ENCODE measurements at regions not wholly inside any gene's neighbourhood (a gene's known extent, or its start where the extent isn't known, plus 50 kb on each side); places are given as distances from the start of the nearest gene placed in this dataset.

- no peak for ATAC-seq (ENCODE audit: insufficient read depth, low FRiP score)
- WGBS, 2 donors = 70 to 79% methylated on average over 8 of the region's 8 CpGs
These were observed 203.0 kb downstream of the UTP18 start for GRCh38 chr17:51463353-51463752.

DNA sequence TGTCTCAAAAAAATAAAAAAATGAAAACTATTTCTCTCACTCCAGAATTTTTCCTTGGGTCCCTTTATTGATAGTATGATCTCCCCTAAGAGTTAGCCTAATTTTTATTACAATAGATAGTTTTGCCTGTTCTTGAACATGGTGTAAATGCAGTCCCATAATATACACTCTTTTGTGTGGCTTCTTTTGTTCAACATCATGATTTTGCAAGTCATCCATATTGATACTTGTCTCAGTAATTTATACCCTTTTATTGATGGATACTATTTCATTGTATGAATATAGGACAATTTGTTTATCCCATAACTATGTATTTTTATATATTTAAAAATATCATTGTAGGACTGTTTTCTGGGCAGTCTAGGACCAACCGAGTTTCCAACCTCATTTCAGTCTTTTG is 207.0 kb downstream of the UTP18 start:
- no peak for TF ChIP-seq CTCF (IDR thresholded peaks at IDR 0.05; ENCODE audit: control extremely low read depth, extremely low read depth)
- Histone ChIP-seq H3K4me1 (ENCODE audit: control insufficient read depth in 5 of 5, insufficient read depth in 5 of 5, low read length in 5 of 5) (no peaks in the 10 kb centered on the region), H3K4me3 (no peak overlapping the region), H3K27ac (ENCODE audit: low read depth in 1 of 2, low read length in 1 of 2) (no peak overlapping the region), H3K36me3 (ENCODE audit: control insufficient read depth in 4 of 4, insufficient read depth in 4 of 4, low read length in 4 of 4) (no peaks in the 10 kb centered on the region), H3K9me3 (ENCODE audit: control insufficient read depth in 4 of 4, insufficient read depth in 3 of 4, low read length in 3 of 4) (no peaks in the 10 kb centered on the region), H3K9ac (ENCODE audit: insufficient read depth in 1 of 2, low read length in 2 of 2) (no peak overlapping the region), H3K27me3 (ENCODE audit: control insufficient read depth in 3 of 3, insufficient read depth in 3 of 3, low read length in 2 of 3) (no peaks in the 10 kb centered on the region)
- DNase-seq = no peak
- ATAC-seq (ENCODE audit: insufficient read depth, low FRiP score) = no peak
- WGBS, 2 donors = 70 to 79% methylated on average over 1 of the region's 1 CpG

More at GRCh38 chr17:51463353-51463752, 203.0 kb downstream of the UTP18 start:
- Histone ChIP-seq H3K36me3 (ENCODE audit: control insufficient read depth in 4 of 4, insufficient read depth in 4 of 4, low read length in 4 of 4) (no peaks in the 10 kb centered on the region), H3K27ac (ENCODE audit: low read depth in 1 of 2, low read length in 1 of 2) (no peak overlapping the region), H3K27me3 (ENCODE audit: control insufficient read depth in 3 of 3, insufficient read depth in 3 of 3, low read length in 2 of 3) (no peaks in the 10 kb centered on the region), H3K9me3 (ENCODE audit: control insufficient read depth in 4 of 4, insufficient read depth in 3 of 4, low read length in 3 of 4) (no peaks in the 10 kb centered on the region), H3K4me1 (ENCODE audit: control insufficient read depth in 5 of 5, insufficient read depth in 5 of 5, low read length in 5 of 5) (no peaks in the 10 kb centered on the region), H3K9ac (ENCODE audit: insufficient read depth in 1 of 2, low read length in 2 of 2) (no peak overlapping the region), H3K4me3 (no peak overlapping the region)
- no peak for TF ChIP-seq CTCF (IDR thresholded peaks at IDR 0.05; ENCODE audit: control extremely low read depth, extremely low read depth)
- DNase-seq = peak in 1 of 3 donors; percentile 9

GRCh38 chr17:51472670-51473205 is 212.4 kb downstream of the UTP18 start:
- H3K27me3 ChIP-seq (ENCODE audit: control insufficient read depth in 3 of 3, insufficient read depth in 3 of 3, low read length in 2 of 3) = peaks cover 0 to 3% (median 0%) of the 10 kb centered on the region in 3 donors
- no peak for DNase-seq
- no peaks in the 10 kb centered on the region for H3K36me3 ChIP-seq (ENCODE audit: control insufficient read depth in 4 of 4, insufficient read depth in 4 of 4, low read length in 4 of 4)
- no peaks in the 10 kb centered on the region for H3K4me1 ChIP-seq (ENCODE audit: control insufficient read depth in 5 of 5, insufficient read depth in 5 of 5, low read length in 5 of 5)
- no peak overlapping the region for H3K4me3 ChIP-seq
- 48 to 59% methylated on average over 2 of the region's 2 CpGs for WGBS, 2 donors
- H3K9me3 ChIP-seq (ENCODE audit: control insufficient read depth in 4 of 4, insufficient read depth in 3 of 4, low read length in 3 of 4) = no peaks in the 10 kb centered on the region
- no peak overlapping the region for H3K27ac ChIP-seq (ENCODE audit: low read depth in 1 of 2, low read length in 1 of 2)
- no peak overlapping the region for H3K9ac ChIP-seq (ENCODE audit: insufficient read depth in 1 of 2, low read length in 2 of 2)
- ATAC-seq (ENCODE audit: insufficient read depth, low FRiP score) = no peak
- no peak for TF ChIP-seq CTCF (IDR thresholded peaks at IDR 0.05; ENCODE audit: control extremely low read depth, extremely low read depth)

DNA sequence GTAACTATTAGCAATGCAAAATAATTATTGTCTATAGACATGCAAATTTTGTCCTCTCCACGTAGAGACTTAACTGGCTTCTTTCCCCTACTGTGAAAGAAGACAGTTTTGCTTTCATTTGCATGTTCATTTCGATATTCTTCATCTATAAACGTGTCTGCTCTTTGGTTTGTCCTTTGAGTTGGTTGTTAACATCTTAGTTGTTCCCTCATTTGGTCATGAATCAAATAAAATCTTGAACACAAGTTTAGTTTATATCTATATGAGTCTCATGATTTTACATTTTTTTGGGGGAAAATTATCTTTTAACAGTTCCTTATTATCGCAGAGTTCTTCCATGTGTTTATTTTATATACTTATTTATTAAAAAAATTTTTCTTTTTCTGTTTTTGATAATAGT is 214.4 kb downstream of the UTP18 start:
- peaks cover 0 to 3% (median 0%) of the 10 kb centered on the region in 3 donors for H3K27me3 ChIP-seq (ENCODE audit: control insufficient read depth in 3 of 3, insufficient read depth in 3 of 3, low read length in 2 of 3)
- H3K9me3 ChIP-seq (ENCODE audit: control insufficient read depth in 4 of 4, insufficient read depth in 3 of 4, low read length in 3 of 4) = no peaks in the 10 kb centered on the region
- H3K4me1 ChIP-seq (ENCODE audit: control insufficient read depth in 5 of 5, insufficient read depth in 5 of 5, low read length in 5 of 5) = no peaks in the 10 kb centered on the region
- TF ChIP-seq CTCF (IDR thresholded peaks at IDR 0.05; ENCODE audit: control extremely low read depth, extremely low read depth) = no peak
- H3K27ac ChIP-seq (ENCODE audit: low read depth in 1 of 2, low read length in 1 of 2) = no peak overlapping the region
- H3K36me3 ChIP-seq (ENCODE audit: control insufficient read depth in 4 of 4, insufficient read depth in 4 of 4, low read length in 4 of 4) = no peaks in the 10 kb centered on the region
- no peak overlapping the region for H3K4me3 ChIP-seq
- WGBS, 2 donors = 61 to 65% methylated on average over 4 of the region's 4 CpGs
- DNase-seq (no peak), ATAC-seq (ENCODE audit: insufficient read depth, low FRiP score) (no peak)
- no peak overlapping the region for H3K9ac ChIP-seq (ENCODE audit: insufficient read depth in 1 of 2, low read length in 2 of 2)

All from lung (tissue), 11 donors.